ENCODE measurements at regions not wholly inside any gene's neighbourhood (a gene's known extent, or its start where the extent isn't known, plus 50 kb on each side); places are given as distances from the start of the nearest gene placed in this dataset.

- DNase-seq, result no peak
Measured at GRCh38 chr1:221164951-221165838, 286.0 kb downstream of the HLX start.

GRCh38 chr1:221165839-221166500 is 286.7 kb downstream of the HLX start:
- DNase-seq, result no peak

GRCh38 chr1:221166559-221167318 is 287.5 kb downstream of the HLX start:
- no peak for DNase-seq

- no peak for DNase-seq
Measured at GRCh38 chr1:221169447-221169889, 290.2 kb downstream of the HLX start.

- no peak for DNase-seq
Measured at GRCh38 chr1:221170171-221170570, 290.9 kb downstream of the HLX start.

- DNase-seq, result no peak
Measured at GRCh38 chr1:221171768-221172167, 292.5 kb downstream of the HLX start.

- DNase-seq, result no peak
Measured at GRCh38 chr1:221172841-221173240, 293.6 kb downstream of the HLX start.

- peak; percentile 20 to 85 for DNase-seq
Measured at GRCh38 chr1:221174330-221174993, 295.2 kb downstream of the HLX start.

GRCh38 chr1:221175249-221175648 is 296.0 kb downstream of the HLX start:
- no peak for DNase-seq

- no peak for DNase-seq
Measured at GRCh38 chr1:221180704-221181368, 301.6 kb downstream of the HLX start.

- DNase-seq, result no peak
Measured at GRCh38 chr1:221182791-221183533, 303.7 kb downstream of the HLX start.

- no peak for DNase-seq
Measured at GRCh38 chr1:221184131-221184794, 305.0 kb downstream of the HLX start.

GRCh38 chr1:221187174-221187573 is 307.9 kb downstream of the HLX start:
- DNase-seq, result no peak

GRCh38 chr1:221188458-221188857 is 309.2 kb downstream of the HLX start:
- no peak for DNase-seq

- DNase-seq, result no peak
Measured at GRCh38 chr1:221190249-221190648, 311.0 kb downstream of the HLX start.

- DNase-seq, result peak in 1 of 2 experiments; percentile 24
Measured at GRCh38 chr1:221192055-221192454, 312.8 kb downstream of the HLX start.

GRCh38 chr1:221200464-221200863 is 321.2 kb downstream of the HLX start:
- no peak for DNase-seq

- no peak for DNase-seq
Measured at GRCh38 chr1:221201773-221202172, 322.5 kb downstream of the HLX start.

- peak; percentile 90 to 93 for DNase-seq
Measured at GRCh38 chr1:221203224-221204054, 324.2 kb downstream of the HLX start.
